ENCODE measurements at regions not wholly inside any gene's neighbourhood (a gene's known extent, or its start where the extent isn't known, plus 50 kb on each side); places are given as distances from the start of the nearest gene placed in this dataset.

- no peak for DNase-seq
These were observed 281.7 kb upstream of the HDAC4 start for GRCh38 chr2:239682518-239682917.

GRCh38 chr2:239679755-239680154 is 278.9 kb upstream of the HDAC4 start:
- no peak for DNase-seq

DNA sequence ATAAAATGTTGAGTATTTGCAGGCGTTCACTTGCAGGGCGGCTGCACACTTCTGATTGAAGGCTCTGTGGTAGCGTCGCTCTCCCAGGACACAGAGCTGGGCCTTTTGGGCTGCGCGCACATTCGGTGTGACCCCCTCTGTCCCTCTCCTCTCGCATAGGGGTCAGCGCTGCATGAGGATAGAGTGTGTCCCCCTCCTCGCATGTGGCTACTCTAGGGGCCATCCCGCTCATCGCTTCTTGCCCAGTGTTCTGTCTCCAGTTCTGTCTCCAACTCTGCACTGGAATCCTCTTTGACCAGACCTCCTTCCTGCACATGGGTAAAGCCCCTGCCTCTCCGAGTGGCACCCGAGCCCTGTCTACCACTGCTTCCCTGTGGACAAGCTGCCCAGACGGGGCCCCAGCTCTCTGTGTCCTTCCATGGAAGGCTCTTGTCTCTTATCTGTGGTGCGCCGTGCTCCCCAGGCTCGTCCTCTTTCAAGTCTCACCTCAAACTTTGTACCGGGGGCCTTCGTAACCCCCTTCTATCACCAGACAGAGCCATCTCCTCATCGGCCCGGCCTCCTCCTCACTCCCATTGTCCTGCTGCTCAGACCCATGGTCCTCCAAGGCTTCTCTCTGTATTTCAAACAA is 278.0 kb upstream of the HDAC4 start:
- no peak for DNase-seq

DNA sequence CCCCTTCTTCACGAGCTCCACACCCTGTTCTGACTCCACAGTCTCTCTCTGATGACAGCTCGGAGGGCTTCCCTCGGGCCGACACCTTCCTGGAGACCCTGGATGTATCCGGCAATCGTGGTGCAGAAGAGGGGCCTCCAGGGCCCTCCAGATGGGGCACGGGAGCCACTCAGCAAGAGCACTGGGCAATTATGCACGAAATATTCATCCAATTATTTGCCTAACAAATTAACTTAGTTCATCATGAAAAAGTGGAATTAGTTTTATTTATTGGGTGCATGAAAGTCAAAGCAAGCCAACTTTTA is 277.3 kb upstream of the HDAC4 start:
- DNase-seq = no peak

GRCh38 chr2:239677453-239678185 is 276.8 kb upstream of the HDAC4 start:
- no peak for DNase-seq

- DNase-seq = no peak
These were observed 276.1 kb upstream of the HDAC4 start for GRCh38 chr2:239676716-239677452.

GRCh38 chr2:239675826-239676715 is 275.3 kb upstream of the HDAC4 start:
- DNase-seq = no peak

DNA sequence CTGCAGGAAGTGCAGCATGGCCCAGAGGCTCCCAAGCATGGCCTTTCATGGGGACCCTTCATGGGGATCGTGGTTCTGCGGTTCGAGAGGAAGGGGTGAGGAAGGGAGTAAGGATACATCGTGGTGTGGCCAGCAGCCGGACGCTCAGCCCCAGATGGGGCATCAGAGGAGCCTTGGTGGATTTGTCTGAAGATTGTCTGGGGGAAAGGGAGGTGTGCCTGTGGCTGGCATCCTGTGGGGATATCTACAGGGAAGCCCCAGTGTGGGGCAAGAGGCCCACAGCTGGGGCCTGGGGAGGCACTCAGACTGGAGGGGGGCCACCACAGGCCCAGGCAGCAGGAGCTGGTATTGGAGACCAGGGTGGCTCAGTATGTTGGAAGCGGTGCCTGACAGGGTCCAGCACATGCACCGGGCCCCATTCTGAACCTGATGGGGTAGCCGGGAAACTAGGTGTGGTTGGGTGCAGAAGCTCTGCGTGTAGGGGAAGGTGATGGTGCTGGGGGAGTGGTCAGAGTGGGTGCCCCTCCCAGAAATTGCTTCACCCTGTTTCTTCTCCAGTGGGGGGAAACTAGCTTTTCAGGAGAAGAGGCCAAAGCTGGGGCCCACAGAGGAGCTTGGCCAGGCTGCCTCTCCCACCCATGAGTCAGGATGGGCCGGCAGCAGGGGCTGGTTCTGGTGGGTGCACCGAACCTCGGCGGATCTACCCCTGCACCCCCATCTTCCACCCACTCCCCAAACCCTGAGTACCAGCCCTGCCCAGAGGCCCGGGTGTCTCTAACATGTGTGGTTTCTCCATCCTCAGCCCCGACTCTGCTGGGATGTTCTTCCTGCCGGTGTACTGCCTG is 274.4 kb upstream of the HDAC4 start:
- DNase-seq = no peak

DNA sequence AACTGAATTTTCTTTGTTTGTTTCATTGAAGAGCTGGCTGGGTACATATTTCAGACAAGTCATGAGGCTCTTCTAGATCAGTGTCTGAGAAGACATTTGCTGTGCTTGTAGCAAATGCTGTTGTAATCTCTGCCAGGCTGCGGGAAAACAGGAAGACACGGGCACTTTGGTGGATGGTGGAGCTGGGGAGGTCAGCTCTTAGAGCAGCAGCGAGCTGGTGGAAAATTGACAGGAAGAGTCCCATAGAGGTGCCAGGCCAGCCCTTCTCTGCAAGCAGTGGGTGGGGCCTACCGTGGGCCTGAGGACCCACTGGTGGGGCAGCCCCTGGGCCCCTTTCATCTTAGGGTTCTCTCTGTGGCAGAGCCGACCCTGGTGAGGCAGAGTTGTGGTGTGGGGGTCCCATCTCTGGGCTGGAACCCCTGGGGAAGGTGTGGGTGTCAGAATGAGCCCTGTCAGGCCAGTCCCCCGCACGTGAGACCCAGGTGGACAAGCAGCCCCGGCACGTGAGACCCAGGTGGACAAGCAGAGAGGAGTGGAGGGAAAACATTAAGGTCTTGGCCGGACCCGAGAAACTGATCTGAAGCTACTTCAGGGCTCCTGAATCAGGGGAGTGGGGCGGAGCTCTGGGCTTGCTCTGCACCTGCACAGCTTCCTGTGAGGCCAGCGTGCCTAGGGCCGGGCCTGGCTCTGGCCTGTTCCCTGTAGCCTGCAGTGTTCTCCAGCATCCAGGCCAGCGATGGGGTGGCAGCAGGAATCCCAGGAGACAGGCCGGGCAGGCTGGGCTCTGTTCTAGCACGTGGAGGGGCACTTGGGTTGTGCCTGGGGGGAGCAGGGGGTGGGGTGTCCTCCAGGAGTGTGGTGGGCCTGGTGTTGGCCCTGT is 273.5 kb upstream of the HDAC4 start:
- no peak for DNase-seq

DNA sequence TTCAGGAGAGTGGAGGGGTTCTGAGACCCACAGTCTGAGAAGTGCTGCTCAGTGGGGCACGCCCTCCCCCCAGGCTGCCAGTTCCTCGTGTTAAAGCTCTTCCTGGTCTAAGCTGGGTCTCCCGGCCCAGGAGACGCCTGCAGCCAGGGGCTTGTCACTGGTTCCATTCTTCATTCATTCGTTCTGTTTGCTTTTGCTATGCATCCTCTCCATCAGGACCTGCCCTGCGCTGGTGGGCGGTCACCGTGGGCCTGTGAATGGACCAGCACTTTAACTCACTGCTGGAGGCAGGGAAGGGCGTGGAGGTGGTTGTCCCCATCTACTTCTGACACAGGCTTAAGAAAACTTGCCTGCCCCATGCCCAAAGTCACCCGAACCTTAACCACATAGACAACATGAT is 272.8 kb upstream of the HDAC4 start:
- DNase-seq = no peak

DNA sequence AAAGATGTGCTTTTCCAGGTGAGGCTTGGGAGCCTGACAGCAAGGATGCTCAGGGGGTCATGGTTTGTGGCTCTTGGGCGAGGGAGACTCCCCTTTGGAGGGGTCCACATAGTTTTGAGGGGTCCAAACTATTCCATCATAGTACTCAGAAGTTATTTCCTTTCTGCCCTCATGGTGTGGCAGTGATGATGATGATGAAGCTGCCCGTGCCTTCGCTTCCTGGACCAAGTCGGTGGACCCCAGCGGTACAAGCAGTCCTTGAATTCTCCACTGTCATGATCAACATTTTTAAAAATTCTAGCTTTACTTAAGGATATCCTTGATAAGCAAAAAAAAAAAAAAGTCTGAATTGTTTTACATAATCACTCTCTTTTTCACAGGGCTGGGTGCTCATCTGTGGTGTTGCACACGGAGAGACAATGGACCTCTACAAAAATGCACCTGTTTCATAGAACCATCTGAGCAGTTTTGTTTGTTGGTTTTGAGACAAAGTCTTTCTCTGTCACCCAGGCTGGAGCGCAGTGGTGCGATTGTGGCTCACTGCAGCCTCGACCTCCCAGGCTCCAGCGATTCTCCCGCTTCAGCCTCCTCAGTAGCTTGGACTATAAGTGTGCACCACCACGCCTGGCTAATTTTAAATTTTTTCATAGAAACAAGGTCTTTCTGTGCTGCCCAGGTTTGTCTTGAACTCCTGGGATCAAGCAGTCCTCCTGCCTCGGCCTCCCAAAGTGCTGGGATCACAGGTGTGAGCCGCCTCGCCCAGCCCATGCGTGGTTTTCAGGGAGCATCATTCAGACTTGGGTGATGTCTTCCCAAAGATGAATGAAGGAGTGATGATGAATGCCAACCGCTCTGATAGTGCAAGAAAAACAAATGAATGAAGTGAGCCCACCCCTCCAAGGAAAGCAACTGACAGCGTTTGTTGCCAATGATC is 271.4 kb upstream of the HDAC4 start:
- DNase-seq = no peak

DNA sequence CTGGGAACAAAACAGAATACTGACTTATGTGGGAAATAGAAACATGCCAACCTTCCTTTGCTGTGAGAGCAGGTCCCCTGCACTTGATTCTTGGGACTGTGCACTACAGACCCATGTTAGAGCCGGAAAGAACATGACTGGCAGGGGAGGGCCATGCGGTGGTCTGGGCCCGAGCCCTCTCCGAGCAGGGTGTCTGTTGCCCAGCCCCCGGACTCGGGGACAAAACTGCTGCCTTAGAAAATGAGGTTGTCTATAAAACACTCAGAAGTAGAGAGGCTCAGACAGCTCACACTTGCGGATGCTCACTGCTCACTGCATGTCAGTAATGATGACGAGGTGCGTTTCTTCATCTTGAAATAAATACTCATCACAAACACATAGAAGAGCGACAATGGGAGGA is 270.7 kb upstream of the HDAC4 start:
- DNase-seq = no peak

GRCh38 chr2:239670463-239671120 is 269.8 kb upstream of the HDAC4 start:
- no peak for DNase-seq

DNA sequence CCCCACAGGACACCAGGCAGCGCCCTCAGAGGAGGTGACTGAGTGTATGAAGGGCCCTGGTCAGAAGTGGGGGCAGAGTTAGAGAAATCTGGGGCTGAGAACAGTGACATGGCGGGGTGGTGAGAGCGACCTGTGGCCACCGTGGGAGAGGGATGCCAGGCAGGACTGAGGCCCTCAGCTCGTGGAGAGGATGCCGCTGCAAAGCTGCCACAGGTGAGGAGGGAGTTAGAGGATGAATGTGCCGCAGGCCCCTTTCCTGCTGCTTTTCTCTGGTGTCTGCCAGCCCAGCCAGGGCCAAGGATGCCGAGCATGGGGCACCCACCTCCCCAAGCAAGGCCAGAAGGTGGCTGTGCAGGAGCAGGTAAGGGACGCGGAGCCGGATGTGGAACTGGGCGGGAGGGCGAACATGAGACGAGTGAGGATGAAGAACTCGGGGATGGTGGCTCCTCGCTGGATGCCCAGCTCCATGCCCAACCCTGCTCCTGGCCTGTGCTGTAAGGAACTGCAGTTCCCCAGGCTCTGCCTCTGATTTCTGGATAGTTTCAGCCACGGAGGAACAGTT is 269.2 kb upstream of the HDAC4 start:
- no peak for DNase-seq

DNA sequence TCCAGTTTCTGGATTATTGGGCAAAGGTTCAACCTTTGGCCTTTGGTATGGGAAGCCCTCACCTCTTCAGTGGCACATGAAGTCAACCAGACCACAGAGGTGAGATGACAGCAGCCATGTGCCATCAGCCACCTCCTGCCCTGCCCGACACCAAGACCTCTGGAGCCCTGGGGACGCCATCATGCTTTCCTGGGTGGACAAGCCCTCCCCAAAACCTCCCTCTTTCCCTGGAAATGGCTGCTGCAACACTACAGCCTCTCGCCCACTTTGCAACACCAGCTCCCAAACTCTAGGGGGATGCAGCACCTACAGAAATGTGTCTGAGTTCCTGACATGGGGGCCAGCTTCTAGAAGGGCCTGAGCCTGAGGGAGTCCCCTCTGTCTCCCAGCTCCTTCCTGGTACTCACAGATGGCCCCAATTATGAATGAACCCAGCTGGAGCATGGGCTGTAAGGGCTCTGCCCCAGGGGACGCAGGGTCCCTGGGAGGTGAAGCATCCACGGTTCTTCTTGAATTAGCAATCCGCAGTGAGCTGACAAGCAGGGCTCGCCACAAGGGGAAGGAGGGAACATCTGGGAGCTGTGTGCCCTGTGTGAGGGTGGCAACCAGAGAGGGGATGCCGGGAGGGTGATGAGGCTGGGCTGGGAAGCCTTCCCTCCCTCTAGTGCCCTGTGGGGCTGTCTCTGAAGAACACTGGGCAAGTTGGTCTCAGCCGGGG is 268.5 kb upstream of the HDAC4 start:
- no peak for DNase-seq

- DNase-seq = no peak
These were observed 267.8 kb upstream of the HDAC4 start for GRCh38 chr2:239668651-239669050.

- no peak for DNase-seq
These were observed 267.2 kb upstream of the HDAC4 start for GRCh38 chr2:239668042-239668441.

DNA sequence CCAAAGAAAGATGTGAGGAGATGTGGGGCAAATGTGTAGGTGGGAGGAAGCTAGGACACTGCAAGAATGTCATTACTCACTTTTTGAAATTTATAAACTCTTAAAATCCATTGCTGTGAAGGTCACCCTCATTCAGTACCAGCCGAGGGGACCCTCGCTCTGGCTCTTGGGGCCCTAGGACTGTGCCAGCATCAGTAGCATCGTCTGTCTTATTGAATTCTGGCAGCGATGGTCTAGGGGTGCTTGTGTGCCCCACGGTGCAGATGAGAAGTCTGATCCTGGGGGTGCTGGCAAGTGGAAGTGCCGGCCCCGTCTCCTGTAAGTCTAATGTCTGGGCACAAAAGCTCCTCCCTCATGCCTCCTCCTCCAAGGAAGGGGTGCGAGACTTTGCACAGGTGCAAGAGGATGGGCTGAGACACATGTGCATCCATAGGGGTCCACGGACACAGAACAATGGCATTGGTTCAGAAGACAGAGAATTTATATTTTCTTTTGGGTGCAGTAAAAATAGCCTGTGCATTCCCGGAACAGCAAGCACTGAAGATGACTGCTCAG is 266.7 kb upstream of the HDAC4 start:
- no peak for DNase-seq
